Omental fat pad (tissue), 3 donors: ENCODE measurements at regions not wholly inside any gene's neighbourhood (a gene's known extent, or its start where the extent isn't known, plus 50 kb on each side); places are given as distances from the start of the nearest gene placed in this dataset.
"Not testable (repeated sequence)": the region's sequence is repeated elsewhere in the genome, so short reads cannot be mapped to it uniquely, and the experiment has no call there.

Source experiments
- ATAC-seq: fragments of 150-250 bp; one replicate; pipeline ENCODE4 v1.9.1; 2016; ENCODE audit warnings: mild to moderate bottlenecking, moderate library complexity; ENCODE audit not compliant: low FRiP score
- DNase-seq: peaks from one replicate; pipeline ENCODE4 v3.0.0-alpha.2; 2019; ENCODE audit warnings: low spot score
- TF ChIP-seq, protein P1 (sequence below), 3 donors: fragments of 450-650 bp; IDR thresholded peaks; one replicate each; pipeline ENCODE4 v1.5.1; 2016 to 2017; ENCODE audit warnings: antibody characterized with exemption in 3 of 3, mild to moderate bottlenecking in 3 of 3, moderate library complexity in 2 of 3

DNA sequence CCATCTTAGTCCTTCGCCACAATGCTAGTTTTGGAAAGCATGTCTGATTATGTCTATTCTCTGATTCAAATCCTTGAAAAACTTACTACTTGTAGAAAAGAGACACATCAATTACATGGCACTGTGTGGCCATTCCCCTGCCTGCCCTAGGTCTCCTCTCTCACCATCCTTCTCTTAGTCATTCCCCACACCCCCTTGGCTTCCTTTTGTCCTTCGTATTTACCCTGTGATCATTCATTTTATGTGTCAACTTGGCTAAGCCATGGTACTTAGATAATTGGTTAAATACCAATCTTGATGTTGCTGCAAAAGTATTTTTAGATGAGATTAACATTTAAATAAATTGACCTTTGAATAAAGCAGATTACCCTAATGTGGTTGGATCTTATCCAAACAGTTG, 122.9 kb upstream of the CDH11 start:
- DNase-seq (no peak), ATAC-seq (no peak)

DNA sequence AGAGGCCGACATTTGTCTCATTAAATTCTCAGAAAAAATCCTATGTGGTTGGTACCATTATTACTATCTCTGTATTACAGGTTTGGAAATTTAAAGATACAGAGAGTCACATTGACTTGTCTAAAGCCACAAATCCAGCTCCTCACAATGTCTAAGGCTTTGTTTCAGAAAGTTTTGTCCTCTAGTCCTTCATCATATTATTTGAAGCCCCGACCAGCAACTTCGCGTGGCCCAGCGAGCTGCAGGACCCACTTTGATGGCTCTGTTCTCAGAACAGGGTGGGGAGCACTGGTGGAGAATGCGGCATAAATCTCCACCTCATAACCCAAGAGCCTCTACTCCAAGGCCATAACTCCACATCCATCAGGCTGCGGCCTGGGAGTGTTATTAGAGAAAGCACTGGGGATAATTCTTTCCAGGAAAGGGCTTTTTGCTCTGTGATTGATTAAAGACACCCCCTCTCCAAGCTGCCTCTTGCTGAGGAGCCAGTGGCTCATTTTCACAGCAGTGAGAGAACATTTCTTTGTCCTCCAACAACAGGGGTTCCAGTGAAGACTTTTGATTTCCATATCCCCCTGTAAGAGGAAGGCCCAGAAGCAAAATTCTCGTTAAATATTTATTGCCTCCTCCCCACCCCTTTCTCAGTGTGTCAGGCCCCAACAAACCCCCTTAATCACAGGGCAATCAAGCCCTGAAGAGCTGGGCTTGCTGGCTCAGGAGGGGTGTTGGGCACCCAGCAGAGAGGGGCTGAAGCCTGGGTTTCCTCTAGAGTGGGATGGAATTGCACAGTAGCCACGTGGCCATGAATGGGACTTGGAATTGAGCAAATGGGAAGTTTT, 113.7 kb upstream of the CDH11 start:
- no peak for DNase-seq
- TF ChIP-seq, protein P1, sequence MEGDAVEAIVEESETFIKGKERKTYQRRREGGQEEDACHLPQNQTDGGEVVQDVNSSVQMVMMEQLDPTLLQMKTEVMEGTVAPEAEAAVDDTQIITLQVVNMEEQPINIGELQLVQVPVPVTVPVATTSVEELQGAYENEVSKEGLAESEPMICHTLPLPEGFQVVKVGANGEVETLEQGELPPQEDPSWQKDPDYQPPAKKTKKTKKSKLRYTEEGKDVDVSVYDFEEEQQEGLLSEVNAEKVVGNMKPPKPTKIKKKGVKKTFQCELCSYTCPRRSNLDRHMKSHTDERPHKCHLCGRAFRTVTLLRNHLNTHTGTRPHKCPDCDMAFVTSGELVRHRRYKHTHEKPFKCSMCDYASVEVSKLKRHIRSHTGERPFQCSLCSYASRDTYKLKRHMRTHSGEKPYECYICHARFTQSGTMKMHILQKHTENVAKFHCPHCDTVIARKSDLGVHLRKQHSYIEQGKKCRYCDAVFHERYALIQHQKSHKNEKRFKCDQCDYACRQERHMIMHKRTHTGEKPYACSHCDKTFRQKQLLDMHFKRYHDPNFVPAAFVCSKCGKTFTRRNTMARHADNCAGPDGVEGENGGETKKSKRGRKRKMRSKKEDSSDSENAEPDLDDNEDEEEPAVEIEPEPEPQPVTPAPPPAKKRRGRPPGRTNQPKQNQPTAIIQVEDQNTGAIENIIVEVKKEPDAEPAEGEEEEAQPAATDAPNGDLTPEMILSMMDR (IDR thresholded peaks at IDR 0.05): no peak
- no peak for ATAC-seq

More for the DNA sequence above, 122.9 kb upstream of the CDH11 start:
- TF ChIP-seq, protein P1 (IDR thresholded peaks at IDR 0.05): no peak

DNA sequence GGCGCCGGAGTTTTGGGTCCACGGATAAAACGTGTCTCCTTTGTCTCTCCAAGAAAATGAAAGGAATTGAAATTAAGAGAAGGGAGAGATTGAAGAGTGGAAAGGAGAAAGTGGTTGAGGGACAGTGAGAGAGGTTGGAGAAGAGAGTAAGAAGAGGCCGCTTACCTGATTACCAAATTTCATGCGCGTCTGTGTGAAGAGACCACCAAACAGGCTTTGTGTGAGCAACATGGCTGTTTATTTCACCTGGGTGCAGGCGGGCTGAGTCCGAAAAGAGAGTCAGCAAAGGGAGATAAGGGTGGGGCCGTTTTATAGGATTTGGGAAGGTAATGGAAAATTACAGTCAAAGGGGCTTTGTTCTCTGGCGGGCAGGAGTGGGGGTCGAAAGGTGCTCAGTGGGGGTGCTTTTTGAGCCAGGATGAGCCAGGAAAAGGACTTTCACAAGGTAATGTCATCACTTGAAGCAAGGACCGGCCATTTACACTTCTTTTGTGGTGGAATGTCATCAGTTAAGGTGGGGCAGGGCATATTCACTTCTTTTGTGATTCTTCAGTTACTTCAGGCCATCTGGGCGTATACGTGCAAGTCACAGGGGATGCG, 113.0 kb upstream of the CDH11 start:
- not testable (repeated sequence) for DNase-seq, ATAC-seq

DNA sequence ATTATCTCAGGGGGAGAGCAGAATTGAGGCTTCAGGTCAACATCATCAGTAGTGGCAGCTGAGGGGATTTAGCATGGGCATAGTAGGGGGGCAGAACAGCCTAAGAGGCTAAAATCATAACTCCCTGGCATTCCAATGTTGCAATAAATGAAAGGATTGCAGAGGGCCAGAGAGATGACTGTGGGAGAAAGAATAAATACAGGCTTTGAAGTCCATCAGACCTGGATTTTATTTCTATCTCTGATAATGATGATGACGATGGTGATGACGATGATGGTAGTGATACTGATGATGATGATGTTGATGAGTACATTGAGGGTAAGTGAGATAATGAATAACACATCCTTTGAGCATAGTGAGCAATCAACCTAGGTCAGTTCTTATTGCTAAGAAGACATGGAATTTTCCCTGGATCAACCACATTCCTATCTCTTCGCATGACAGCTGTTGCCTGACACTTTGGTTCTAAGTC, 107.4 kb upstream of the CDH11 start:
- ATAC-seq: peak; percentile 76
- TF ChIP-seq, protein P1 (IDR thresholded peaks at IDR 0.05): no peak
- DNase-seq: no peak

DNA sequence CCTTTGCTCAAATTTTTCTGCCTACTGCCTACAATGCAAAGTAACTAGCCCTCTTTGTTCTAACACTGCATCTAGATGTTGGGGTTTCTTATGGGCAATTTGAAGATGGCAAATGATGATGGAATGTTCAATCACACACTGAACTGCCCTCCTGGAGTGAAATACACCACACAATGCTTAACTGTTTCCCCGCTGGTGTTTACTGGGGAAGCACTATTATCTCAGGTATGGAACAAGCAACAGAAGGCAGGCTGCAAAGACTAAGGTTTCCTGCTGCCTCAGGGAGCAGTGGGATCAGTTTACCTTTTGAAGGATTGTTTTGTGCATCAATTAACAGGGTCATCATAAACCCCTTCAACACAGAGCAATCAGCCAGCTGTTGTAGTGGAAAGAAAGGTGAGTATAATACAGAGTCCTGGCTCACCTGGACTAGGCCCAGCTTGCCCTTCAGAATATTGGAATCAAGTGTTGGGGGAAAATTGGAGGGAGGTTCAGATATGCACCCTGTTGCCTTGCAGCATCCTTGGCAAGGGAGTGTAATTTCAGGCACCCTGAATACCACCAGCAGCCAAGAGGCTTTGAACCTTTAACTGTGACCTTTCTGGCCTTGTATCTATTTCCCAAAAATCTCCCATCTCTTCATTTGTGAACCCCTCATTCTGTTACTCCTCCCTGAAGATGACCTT, 105.4 kb upstream of the CDH11 start:
- DNase-seq (no peak), ATAC-seq (no peak)
- TF ChIP-seq, protein P1 (IDR thresholded peaks at IDR 0.05): no peak

DNA sequence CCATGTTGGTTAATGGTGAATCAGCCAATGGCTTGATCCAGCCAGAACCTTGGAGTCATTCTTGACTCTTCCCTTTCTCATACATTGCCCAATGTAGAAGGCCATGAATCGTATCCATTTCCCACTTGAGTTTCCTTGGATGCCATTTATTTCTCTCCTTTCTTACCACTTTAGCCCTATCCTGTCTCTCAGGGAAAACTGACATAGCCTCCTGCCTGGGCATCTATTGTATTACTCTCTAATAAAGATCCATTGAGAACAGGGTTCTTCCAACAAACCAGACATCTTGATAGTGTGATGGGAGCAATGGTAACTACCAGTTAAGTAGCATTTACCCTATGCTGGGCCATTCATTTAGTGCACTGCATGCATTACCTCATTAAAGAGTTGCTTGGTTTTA, 104.2 kb upstream of the CDH11 start:
- TF ChIP-seq, protein P1 (IDR thresholded peaks at IDR 0.05): no peak
- DNase-seq (no peak), ATAC-seq (no peak)

DNA sequence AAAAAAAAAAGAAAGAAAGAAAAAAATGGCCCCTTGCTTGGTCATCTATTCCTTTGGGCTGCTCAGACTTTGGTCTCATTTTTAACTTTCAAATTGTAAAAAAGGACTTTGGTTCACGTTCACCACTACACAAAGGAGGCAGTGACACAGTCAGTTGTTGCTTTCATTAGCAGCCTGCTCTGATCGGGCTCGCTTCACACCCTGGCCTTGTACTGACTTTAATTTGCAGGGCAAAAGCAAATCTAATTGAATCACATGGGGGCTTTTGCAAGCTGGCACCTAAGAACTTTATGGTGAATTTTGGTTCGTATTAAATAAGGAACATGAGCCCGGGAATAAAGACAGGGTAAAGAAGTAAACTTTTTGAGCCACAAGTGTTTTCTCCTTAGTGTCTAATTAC, 103.6 kb upstream of the CDH11 start:
- ATAC-seq: no peak
- TF ChIP-seq, protein P1 (IDR thresholded peaks at IDR 0.05): no peak

More for the DNA sequence above, 103.6 kb upstream of the CDH11 start:
- DNase-seq: no peak
